H1 (cell line): ENCODE measurements at regions not wholly inside any gene's neighbourhood (a gene's known extent, or its start where the extent isn't known, plus 50 kb on each side); places are given as distances from the start of the nearest gene placed in this dataset.

Experiments
- CREB1 ChIP-seq: IDR thresholded peaks from 2 replicates; pipeline ENCODE4 v1.6.1; 2012; ENCODE audit warnings: inconsistent platforms
- JUND ChIP-seq: IDR thresholded peaks from 2 replicates; pipeline ENCODE4 v1.6.1; 2011; ENCODE audit warnings: mild to moderate bottlenecking, improper control_type of control experiment, low read length
- SIN3A ChIP-seq, 2 experiments: IDR thresholded peaks in 1 of 2; conservative IDR thresholded peaks in 1 of 2; 2 replicates each; pipeline ENCODE4 v1.6.1; 2011 to 2012; ENCODE audit warnings: low read length in 2 of 2, improper control_type of control experiment in 1 of 2, low read depth in 1 of 2, mild to moderate bottlenecking in 1 of 2

DNA sequence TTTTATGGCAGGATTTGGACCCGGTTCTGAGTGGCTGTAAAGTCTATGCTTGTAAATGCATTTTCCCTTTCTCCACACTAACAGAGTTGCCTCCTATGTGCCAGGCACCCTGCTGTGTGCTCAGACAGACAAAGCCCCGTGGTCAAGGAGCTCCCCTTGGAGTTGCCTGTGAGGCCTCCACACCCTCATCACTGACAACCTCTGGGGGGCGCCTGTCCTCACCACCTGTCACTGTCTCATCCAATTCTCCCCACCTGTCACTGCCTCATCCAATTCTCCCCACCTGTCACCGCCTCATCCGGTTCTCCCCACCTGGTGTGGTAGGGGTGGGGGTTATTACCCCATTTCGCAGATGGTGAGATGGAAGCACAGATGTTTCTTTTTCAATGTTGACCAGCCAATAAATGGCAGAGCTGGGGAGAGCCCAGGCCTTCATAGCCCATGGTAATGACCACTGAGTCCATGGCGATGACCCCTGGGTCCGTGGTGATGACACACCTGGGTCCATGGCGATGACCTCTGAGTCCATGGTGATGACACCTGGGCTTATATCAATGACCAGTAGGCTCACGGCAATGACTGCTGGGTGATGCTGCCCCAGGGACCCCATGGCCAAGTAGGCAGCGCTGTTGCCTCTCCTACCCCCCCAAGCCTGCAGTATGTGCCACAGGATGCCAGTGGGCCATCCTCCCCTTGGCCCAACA is 150.1 kb downstream of the IRF8 start (continued):
- peak in 1 of 2 experiments; percentile 80; a peak in 2 of 4 replicates for TF ChIP-seq SIN3A (conservative IDR thresholded peaks at IDR 0.05 in 1 of 2, IDR thresholded peaks at IDR 0.05 in 1 of 2; ENCODE audit: low read depth in 1 of 2, low read length in 2 of 2)
- peak; percentile 26; the same call in 1 of the 2 replicates for TF ChIP-seq CREB1
- TF ChIP-seq JUND: no peak
